ENCODE measurements at regions not wholly inside any gene's neighbourhood (a gene's known extent, or its start where the extent isn't known, plus 50 kb on each side); places are given as distances from the start of the nearest gene placed in this dataset.

DNA sequence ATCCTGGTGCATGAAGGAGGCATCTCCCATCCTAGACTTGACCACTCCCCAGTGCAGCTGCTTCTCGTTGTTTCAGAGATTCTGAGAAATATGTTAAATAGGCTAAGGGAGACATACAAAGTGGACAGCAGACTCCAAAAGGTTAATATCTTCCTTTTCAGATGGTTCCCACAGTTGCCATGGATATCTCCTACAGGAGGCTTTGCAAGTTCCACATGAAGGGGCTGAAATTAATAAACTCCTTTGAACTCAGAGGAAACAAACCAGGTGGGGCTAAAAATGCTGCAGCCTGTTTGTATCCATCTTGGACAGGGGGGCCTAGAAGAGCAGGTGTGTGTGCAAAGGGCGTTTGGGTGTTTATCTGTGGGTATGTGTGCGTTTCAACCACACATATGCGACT, 257.4 kb upstream of the XYLT1 start:
- Mint-ChIP-seq H3K4me1 (peaks cover 6% of the 10 kb centered on the region), H3K36me3 (peaks cover 14% of the 10 kb centered on the region), H3K9me3 (peaks cover 19% of the 10 kb centered on the region), H3K27me3 (ENCODE audit: low read depth) (peaks cover 9% of the 10 kb centered on the region; the same call in 1 of the 2 replicates), H3K27ac (no peak overlapping the region), H3K4me3 (no peak overlapping the region)
- POLR2A ChIA-PET: no interaction called here
- no peak for ATAC-seq
- TF ChIP-seq ZNF317 (CRISPR knock-in tag; IDR thresholded peaks at IDR 0.05; ENCODE audit: borderline replicate concordance, low read depth): no peak
- TF ChIP-seq, protein P1, sequence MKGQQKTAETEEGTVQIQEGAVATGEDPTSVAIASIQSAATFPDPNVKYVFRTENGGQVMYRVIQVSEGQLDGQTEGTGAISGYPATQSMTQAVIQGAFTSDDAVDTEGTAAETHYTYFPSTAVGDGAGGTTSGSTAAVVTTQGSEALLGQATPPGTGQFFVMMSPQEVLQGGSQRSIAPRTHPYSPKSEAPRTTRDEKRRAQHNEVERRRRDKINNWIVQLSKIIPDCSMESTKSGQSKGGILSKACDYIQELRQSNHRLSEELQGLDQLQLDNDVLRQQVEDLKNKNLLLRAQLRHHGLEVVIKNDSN (CRISPR knock-in tag; IDR thresholded peaks at IDR 0.05): no peak
- no peak for TF ChIP-seq SMAD4 (CRISPR knock-in tag; IDR thresholded peaks at IDR 0.05)
- TF ChIP-seq SMAD3 (CRISPR knock-in tag; IDR thresholded peaks at IDR 0.05; ENCODE audit: borderline replicate concordance): no peak
- TF ChIP-seq, protein P2, sequence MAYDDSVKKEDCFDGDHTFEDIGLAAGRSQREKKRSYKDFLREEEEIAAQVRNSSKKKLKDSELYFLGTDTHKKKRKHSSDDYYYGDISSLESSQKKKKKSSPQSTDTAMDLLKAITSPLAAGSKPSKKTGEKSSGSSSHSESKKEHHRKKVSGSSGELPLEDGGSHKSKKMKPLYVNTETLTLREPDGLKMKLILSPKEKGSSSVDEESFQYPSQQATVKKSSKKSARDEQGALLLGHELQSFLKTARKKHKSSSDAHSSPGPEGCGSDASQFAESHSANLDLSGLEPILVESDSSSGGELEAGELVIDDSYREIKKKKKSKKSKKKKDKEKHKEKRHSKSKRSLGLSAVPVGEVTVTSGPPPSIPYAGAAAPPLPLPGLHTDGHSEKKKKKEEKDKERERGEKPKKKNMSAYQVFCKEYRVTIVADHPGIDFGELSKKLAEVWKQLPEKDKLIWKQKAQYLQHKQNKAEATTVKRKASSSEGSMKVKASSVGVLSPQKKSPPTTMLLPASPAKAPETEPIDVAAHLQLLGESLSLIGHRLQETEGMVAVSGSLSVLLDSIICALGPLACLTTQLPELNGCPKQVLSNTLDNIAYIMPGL (CRISPR knock-in tag; IDR thresholded peaks at IDR 0.05): no peak
- CTCF ChIA-PET: no interaction called here
- no peak for DNase-seq (ENCODE audit: low spot score)

- Mint-ChIP-seq H3K9me3 (0 out of 2 replicates have a peak, but pooled peaks cover 9% of the 10 kb centered on the region), H3K36me3 (no peaks in the 10 kb centered on the region), H3K27ac (no peak overlapping the region), H3K4me3 (no peak overlapping the region), H3K4me1 (peaks cover 7% of the 10 kb centered on the region), H3K27me3 (ENCODE audit: low read depth) (peaks cover 3% of the 10 kb centered on the region; the same call in 1 of the 2 replicates)
- TF ChIP-seq ZNF121 (CRISPR knock-in tag; IDR thresholded peaks at IDR 0.05) (no peak), SP1 (CRISPR knock-in tag; conservative IDR thresholded peaks at IDR 0.05) (no peak), MYBL2 (CRISPR knock-in tag; IDR thresholded peaks at IDR 0.05) (no peak), GABPB1 (CRISPR knock-in tag; IDR thresholded peaks at IDR 0.05) (no peak), ZMAT4 (CRISPR knock-in tag; IDR thresholded peaks at IDR 0.05) (no peak), NFATC4 (CRISPR knock-in tag; IDR thresholded peaks at IDR 0.05) (no peak), ZNF416 (CRISPR knock-in tag; IDR thresholded peaks at IDR 0.05) (no peak)
- ATAC-seq (no peak), DNase-seq (ENCODE audit: low spot score) (no peak)
- ChIA-PET POLR2A (no interaction called here), CTCF (interaction anchor here (1.0 kb wide), 1 partner anchor 168 kb away, joined by 4 read pairs; no protein-coding TSS in a partner anchor)
Observed at GRCh38 chr16:17724242-17724898, 253.6 kb upstream of the XYLT1 start.

- no peak for DNase-seq (ENCODE audit: low spot score)
- POLR2A ChIA-PET: no interaction called here
- Mint-ChIP-seq H3K27me3 (ENCODE audit: low read depth) (peaks cover 3% of the 10 kb centered on the region; the same call in 1 of the 2 replicates), H3K36me3 (no peaks in the 10 kb centered on the region), H3K4me1 (peaks cover 7% of the 10 kb centered on the region), H3K27ac (no peak overlapping the region), H3K4me3 (no peak overlapping the region), H3K9me3 (0 out of 2 replicates have a peak, but pooled peaks cover 9% of the 10 kb centered on the region)
- CTCF ChIA-PET: no interaction called here
- ATAC-seq: no peak
- TF ChIP-seq GABPB1 (CRISPR knock-in tag; IDR thresholded peaks at IDR 0.05) (no peak), NFE2L1 (CRISPR knock-in tag; IDR thresholded peaks at IDR 0.05) (no peak), IRF2 (CRISPR knock-in tag; IDR thresholded peaks at IDR 0.05; ENCODE audit: borderline replicate concordance, low read depth) (no peak), RELA (CRISPR knock-in tag; IDR thresholded peaks at IDR 0.05; ENCODE audit: borderline replicate concordance) (no peak), ZNF671 (CRISPR knock-in tag; IDR thresholded peaks at IDR 0.05) (no peak), ZNF219 (CRISPR knock-in tag; IDR thresholded peaks at IDR 0.05; ENCODE audit: borderline replicate concordance) (no peak), PRRX2 (CRISPR knock-in tag; IDR thresholded peaks at IDR 0.05) (no peak), CBFB (CRISPR knock-in tag; IDR thresholded peaks at IDR 0.05; ENCODE audit: low read depth) (no peak)
- TF ChIP-seq, protein P3, sequence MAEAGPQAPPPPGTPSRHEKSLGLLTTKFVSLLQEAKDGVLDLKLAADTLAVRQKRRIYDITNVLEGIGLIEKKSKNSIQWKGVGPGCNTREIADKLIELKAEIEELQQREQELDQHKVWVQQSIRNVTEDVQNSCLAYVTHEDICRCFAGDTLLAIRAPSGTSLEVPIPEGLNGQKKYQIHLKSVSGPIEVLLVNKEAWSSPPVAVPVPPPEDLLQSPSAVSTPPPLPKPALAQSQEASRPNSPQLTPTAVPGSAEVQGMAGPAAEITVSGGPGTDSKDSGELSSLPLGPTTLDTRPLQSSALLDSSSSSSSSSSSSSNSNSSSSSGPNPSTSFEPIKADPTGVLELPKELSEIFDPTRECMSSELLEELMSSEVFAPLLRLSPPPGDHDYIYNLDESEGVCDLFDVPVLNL (CRISPR knock-in tag; IDR thresholded peaks at IDR 0.05; ENCODE audit: borderline replicate concordance, low read depth): no peak
- TF ChIP-seq, protein P1 (CRISPR knock-in tag; IDR thresholded peaks at IDR 0.05): no peak
Observed at GRCh38 chr16:17723531-17724134, 252.9 kb upstream of the XYLT1 start.

All from WTC11 (cell line).